ENCODE measurements at regions not wholly inside any gene's neighbourhood (a gene's known extent, or its start where the extent isn't known, plus 50 kb on each side); places are given as distances from the start of the nearest gene placed in this dataset.

GRCh38 chr3:72133329-72134011 is 348.5 kb upstream of the PROK2 start:
- WGBS (ENCODE audit: insufficient coverage): 81% methylated on average over 7 of the region's 7 CpGs
- H3K27ac Mint-ChIP-seq: no peak overlapping the region

GRCh38 chr3:72131899-72132298 is 347.0 kb upstream of the PROK2 start:
- Histone ChIP-seq H3K27ac (ENCODE audit: low read length) (no peak overlapping the region), H3K9me3 (ENCODE audit: control insufficient read depth, insufficient read depth, low read length) (no peaks in the 10 kb centered on the region), H3K27me3 (ENCODE audit: control insufficient read depth, insufficient read depth, low read length) (no peaks in the 10 kb centered on the region), H3K36me3 (ENCODE audit: control insufficient read depth, insufficient read depth, low read length) (no peaks in the 10 kb centered on the region), H3K4me3 (ENCODE audit: low read length) (no peak overlapping the region), H3K4me1 (ENCODE audit: control insufficient read depth, insufficient read depth, low read length) (peaks cover 7% of the 10 kb centered on the region)
- WGBS (ENCODE audit: insufficient coverage): no CpG with 5 or more reads among the region's 1 CpG
- H3K27ac Mint-ChIP-seq: no peak overlapping the region
- H3K9me3 Mint-ChIP-seq: no peaks in the 10 kb centered on the region
- H3K27me3 Mint-ChIP-seq (ENCODE audit: low read depth in 2 of 2): peaks cover 4 to 8% of the 10 kb centered on the region in 2 donors
- DNase-seq: no peak
- no peak overlapping the region for H3K4me3 Mint-ChIP-seq
- no peaks in the 10 kb centered on the region for H3K36me3 Mint-ChIP-seq
- intact Hi-C loops (cut with micrococcal nuclease): no loop called here
- H3K4me1 Mint-ChIP-seq: no peaks in the 10 kb centered on the region
- ATAC-seq: no peak
- TF ChIP-seq CTCF (IDR thresholded peaks at IDR 0.05): no peak

More at GRCh38 chr3:72133329-72134011, 348.5 kb upstream of the PROK2 start:
- Histone ChIP-seq H3K4me3 (ENCODE audit: low read length) (no peak overlapping the region), H3K9me3 (ENCODE audit: control insufficient read depth, insufficient read depth, low read length) (no peaks in the 10 kb centered on the region), H3K27ac (ENCODE audit: low read length) (no peak overlapping the region), H3K27me3 (ENCODE audit: control insufficient read depth, insufficient read depth, low read length) (no peaks in the 10 kb centered on the region), H3K4me1 (ENCODE audit: control insufficient read depth, insufficient read depth, low read length) (peaks cover 7% of the 10 kb centered on the region), H3K36me3 (ENCODE audit: control insufficient read depth, insufficient read depth, low read length) (no peaks in the 10 kb centered on the region)
- no peaks in the 10 kb centered on the region for H3K9me3 Mint-ChIP-seq
- DNase-seq (no peak), ATAC-seq (no peak)
- TF ChIP-seq CTCF (IDR thresholded peaks at IDR 0.05): no peak
- H3K27me3 Mint-ChIP-seq (ENCODE audit: low read depth in 2 of 2): peaks cover 3 to 7% of the 10 kb centered on the region in 2 donors
- H3K4me1 Mint-ChIP-seq: no peaks in the 10 kb centered on the region
- H3K4me3 Mint-ChIP-seq: no peak overlapping the region
- intact Hi-C loops (cut with micrococcal nuclease): no loop called here
- no peaks in the 10 kb centered on the region for H3K36me3 Mint-ChIP-seq

- Mint-ChIP-seq H3K27ac (no peak overlapping the region), H3K27me3 (ENCODE audit: low read depth in 2 of 2) (peaks cover 0 to 8% of the 10 kb centered on the region in 2 donors), H3K9me3 (no peaks in the 10 kb centered on the region), H3K36me3 (no peaks in the 10 kb centered on the region), H3K4me1 (no peaks in the 10 kb centered on the region), H3K4me3 (no peak overlapping the region)
- DNase-seq (no peak), ATAC-seq (no peak)
- intact Hi-C loops (cut with micrococcal nuclease): no loop called here
- no peak overlapping the region for H3K4me3 ChIP-seq (ENCODE audit: low read length)
- H3K9me3 ChIP-seq (ENCODE audit: control insufficient read depth, insufficient read depth, low read length): no peaks in the 10 kb centered on the region
- no peaks in the 10 kb centered on the region for H3K27me3 ChIP-seq (ENCODE audit: control insufficient read depth, insufficient read depth, low read length)
- H3K27ac ChIP-seq (ENCODE audit: low read length): no peak overlapping the region
- TF ChIP-seq CTCF (IDR thresholded peaks at IDR 0.05): no peak
- no peaks in the 10 kb centered on the region for H3K36me3 ChIP-seq (ENCODE audit: control insufficient read depth, insufficient read depth, low read length)
- WGBS (ENCODE audit: insufficient coverage): no CpG with 5 or more reads among the region's 3 CpGs
- H3K4me1 ChIP-seq (ENCODE audit: control insufficient read depth, insufficient read depth, low read length): peaks cover 5% of the 10 kb centered on the region
These were observed 345.6 kb upstream of the PROK2 start for GRCh38 chr3:72130565-72130964.
